ENCODE measurements at regions not wholly inside any gene's neighbourhood (a gene's known extent, or its start where the extent isn't known, plus 50 kb on each side); places are given as distances from the start of the nearest gene placed in this dataset.

DNA sequence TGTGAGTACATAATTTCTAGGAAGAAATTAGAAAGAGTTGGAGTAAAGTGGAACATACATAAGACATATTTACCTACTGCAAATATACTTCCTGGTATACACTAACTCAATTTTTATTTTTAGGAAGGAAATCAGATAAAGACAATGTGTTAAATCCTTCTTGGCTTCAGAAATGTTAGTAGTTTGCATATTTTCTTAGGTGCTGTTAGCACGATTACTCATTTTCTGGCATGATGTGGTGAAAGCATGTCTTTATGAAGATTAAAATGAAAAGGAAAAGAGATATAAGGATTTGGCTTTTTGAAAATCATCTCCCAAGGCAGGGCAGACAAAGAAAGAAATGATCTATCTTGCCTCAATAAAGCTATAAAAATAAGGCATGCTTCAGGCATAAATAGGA, 287.6 kb upstream of the E2F7 start:
- H3K27ac ChIP-seq = no peak overlapping the region
- H3K27me3 ChIP-seq (replicated peaks; ENCODE audit: insufficient read depth) = no peaks in the 10 kb centered on the region
- no peak for DNase-seq (ENCODE audit: low spot score)
- no peak for TF ChIP-seq POLR2AphosphoS5 (IDR thresholded peaks at IDR 0.05)
- TF ChIP-seq, protein P1, sequence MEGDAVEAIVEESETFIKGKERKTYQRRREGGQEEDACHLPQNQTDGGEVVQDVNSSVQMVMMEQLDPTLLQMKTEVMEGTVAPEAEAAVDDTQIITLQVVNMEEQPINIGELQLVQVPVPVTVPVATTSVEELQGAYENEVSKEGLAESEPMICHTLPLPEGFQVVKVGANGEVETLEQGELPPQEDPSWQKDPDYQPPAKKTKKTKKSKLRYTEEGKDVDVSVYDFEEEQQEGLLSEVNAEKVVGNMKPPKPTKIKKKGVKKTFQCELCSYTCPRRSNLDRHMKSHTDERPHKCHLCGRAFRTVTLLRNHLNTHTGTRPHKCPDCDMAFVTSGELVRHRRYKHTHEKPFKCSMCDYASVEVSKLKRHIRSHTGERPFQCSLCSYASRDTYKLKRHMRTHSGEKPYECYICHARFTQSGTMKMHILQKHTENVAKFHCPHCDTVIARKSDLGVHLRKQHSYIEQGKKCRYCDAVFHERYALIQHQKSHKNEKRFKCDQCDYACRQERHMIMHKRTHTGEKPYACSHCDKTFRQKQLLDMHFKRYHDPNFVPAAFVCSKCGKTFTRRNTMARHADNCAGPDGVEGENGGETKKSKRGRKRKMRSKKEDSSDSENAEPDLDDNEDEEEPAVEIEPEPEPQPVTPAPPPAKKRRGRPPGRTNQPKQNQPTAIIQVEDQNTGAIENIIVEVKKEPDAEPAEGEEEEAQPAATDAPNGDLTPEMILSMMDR (IDR thresholded peaks at IDR 0.05) = no peak
- TF ChIP-seq POLR2A (IDR thresholded peaks at IDR 0.05) = no peak
- H3K9me3 ChIP-seq = no peaks in the 10 kb centered on the region
- H3K36me3 ChIP-seq = no peaks in the 10 kb centered on the region
- intact Hi-C loops (cut with DNase I) = no loop called here
- 45% methylated on average over 1 of the region's 1 CpG for WGBS
- no peak overlapping the region for H3K4me3 ChIP-seq
- no peaks in the 10 kb centered on the region for H3K4me1 ChIP-seq (replicated peaks)

DNA sequence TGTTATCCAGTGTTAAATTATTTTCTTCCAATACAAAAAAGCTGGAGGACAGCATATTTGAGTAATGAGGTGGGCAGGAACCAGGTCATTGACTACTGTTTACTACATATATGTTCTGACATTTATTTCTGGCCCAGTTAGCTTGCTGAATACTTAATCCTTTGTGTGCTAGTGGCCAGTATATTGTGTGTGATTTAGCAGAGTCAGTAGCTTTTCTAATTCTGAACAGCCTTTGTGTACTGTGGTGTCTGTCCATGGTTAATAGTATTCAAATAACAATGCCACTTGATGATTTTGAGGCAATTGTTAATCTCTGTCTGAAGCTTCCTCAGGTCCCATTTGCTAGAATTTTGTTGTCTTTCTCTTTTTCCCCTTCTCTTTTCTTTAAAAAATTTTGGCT, 286.5 kb upstream of the E2F7 start:
- intact Hi-C loops (cut with DNase I) = no loop called here
- H3K27ac ChIP-seq = no peak overlapping the region

DNA sequence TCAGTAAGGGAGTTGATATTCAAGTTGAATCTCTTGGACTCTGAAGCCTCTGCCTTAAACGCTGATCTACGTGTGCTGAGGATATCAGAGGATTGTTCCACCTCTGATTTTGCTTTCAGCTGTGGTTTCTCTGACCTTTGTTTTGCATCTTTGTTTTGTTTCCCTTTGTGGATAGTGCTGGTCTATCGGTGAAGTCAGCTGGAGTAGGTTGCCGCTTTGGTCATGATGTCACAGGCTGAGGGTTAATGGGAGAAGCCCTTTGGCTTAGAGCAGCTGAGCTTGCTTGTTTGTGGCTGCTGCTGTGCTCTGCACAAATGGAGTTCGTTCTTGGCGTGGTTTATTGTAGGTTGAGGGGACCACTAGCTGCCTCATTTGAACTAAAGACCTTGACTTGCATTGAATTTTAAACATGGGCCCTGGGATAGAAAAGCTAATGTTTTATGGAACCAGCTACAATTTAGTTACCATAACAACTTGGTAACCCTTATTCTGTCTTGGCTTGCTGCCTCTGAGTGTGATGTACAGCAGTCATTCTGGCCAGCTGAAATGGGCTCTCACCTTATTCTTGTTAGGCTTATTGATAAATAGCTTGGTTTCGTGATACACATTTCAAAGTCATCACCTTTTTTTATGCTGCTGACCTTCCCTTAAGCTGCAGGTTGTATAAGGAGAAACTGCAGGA, 284.5 kb upstream of the E2F7 start:
- no peak overlapping the region for H3K4me3 ChIP-seq
- no peak for DNase-seq (ENCODE audit: low spot score)
- no peaks in the 10 kb centered on the region for H3K36me3 ChIP-seq
- TF ChIP-seq POLR2A (IDR thresholded peaks at IDR 0.05) = no peak
- TF ChIP-seq, protein P1 (IDR thresholded peaks at IDR 0.05) = no peak
- no peak for TF ChIP-seq POLR2AphosphoS5 (IDR thresholded peaks at IDR 0.05)
- 89% methylated on average over 7 of the region's 7 CpGs for WGBS
- H3K27me3 ChIP-seq (replicated peaks; ENCODE audit: insufficient read depth) = no peaks in the 10 kb centered on the region
- no peaks in the 10 kb centered on the region for H3K9me3 ChIP-seq
- no peaks in the 10 kb centered on the region for H3K4me1 ChIP-seq (replicated peaks)
- intact Hi-C loops (cut with DNase I) = no loop called here
- H3K27ac ChIP-seq = no peak overlapping the region

More for the DNA sequence above, 286.5 kb upstream of the E2F7 start:
- Histone ChIP-seq H3K4me3 (no peak overlapping the region), H3K4me1 (replicated peaks) (no peaks in the 10 kb centered on the region), H3K27me3 (replicated peaks; ENCODE audit: insufficient read depth) (no peaks in the 10 kb centered on the region), H3K36me3 (no peaks in the 10 kb centered on the region), H3K9me3 (no peaks in the 10 kb centered on the region)
- DNase-seq (ENCODE audit: low spot score) = no peak
- TF ChIP-seq, protein P1 (IDR thresholded peaks at IDR 0.05) = no peak
- no peak for TF ChIP-seq POLR2A (IDR thresholded peaks at IDR 0.05)
- no peak for TF ChIP-seq POLR2AphosphoS5 (IDR thresholded peaks at IDR 0.05)

DNA sequence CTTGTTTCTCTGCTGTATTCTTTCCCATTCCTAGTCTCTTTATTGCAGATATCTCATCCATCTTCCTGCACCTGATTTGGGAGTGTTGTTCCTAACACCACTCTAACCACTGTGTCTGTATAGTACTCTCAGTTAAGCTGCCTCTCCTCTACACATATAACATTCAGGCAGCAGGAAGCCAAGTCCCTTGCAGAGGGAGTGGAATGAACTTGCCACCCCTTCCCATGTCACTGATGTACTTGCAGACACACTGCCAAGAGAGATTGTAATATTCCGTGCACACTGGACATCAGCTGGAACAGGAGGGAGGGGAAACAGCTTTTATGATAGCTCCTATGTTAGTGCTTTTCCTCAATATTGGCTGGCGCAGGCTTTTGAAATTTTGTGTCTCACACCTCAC, 281.6 kb upstream of the E2F7 start:
- Histone ChIP-seq H3K4me3 (no peak overlapping the region), H3K27ac (no peak overlapping the region), H3K4me1 (replicated peaks) (no peaks in the 10 kb centered on the region), H3K27me3 (replicated peaks; ENCODE audit: insufficient read depth) (no peaks in the 10 kb centered on the region), H3K36me3 (no peaks in the 10 kb centered on the region), H3K9me3 (no peaks in the 10 kb centered on the region)
- TF ChIP-seq, protein P1 (IDR thresholded peaks at IDR 0.05) = no peak
- no peak for TF ChIP-seq POLR2AphosphoS5 (IDR thresholded peaks at IDR 0.05)
- TF ChIP-seq POLR2A (IDR thresholded peaks at IDR 0.05) = no peak
- intact Hi-C loops (cut with DNase I) = no loop called here
- no peak for DNase-seq (ENCODE audit: low spot score)
- 55% methylated on average over 2 of the region's 2 CpGs for WGBS

DNA sequence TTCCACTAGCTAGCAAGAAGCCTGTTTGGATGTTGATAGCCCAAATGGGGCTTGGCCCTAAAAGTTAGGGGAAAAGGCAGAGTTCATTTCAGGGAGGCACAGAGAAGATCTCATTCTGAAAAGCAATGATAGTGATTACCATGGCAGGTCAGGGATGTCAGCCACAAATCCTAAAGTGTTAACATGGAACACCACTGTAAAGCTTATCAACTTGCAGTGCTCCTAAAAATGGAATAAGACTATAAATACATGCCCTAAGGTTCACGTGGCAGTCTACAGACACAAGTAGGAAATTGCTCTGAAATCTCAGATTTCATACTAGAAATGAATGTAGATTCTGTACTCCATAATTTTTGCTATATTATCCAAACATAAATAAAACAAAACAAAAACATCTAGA, 280.0 kb upstream of the E2F7 start:
- WGBS = 45% methylated on average over 1 of the region's 1 CpG

More for the DNA sequence above, 280.0 kb upstream of the E2F7 start:
- H3K4me1 ChIP-seq (replicated peaks) = no peaks in the 10 kb centered on the region
- no peaks in the 10 kb centered on the region for H3K36me3 ChIP-seq
- DNase-seq (ENCODE audit: low spot score) = no peak
- intact Hi-C loops (cut with DNase I) = no loop called here
- no peaks in the 10 kb centered on the region for H3K27me3 ChIP-seq (replicated peaks; ENCODE audit: insufficient read depth)
- H3K4me3 ChIP-seq = no peak overlapping the region
- TF ChIP-seq POLR2A (IDR thresholded peaks at IDR 0.05) = no peak
- TF ChIP-seq POLR2AphosphoS5 (IDR thresholded peaks at IDR 0.05) = no peak
- TF ChIP-seq, protein P1 (IDR thresholded peaks at IDR 0.05) = no peak
- no peak overlapping the region for H3K27ac ChIP-seq
- H3K9me3 ChIP-seq = no peaks in the 10 kb centered on the region
